ENCODE measurements at regions not wholly inside any gene's neighbourhood (a gene's known extent, or its start where the extent isn't known, plus 50 kb on each side); places are given as distances from the start of the nearest gene placed in this dataset.
A peak's percentile ranks its signal among the peaks of the same experiment; 100 is the strongest.

- DNase-seq, result no peak
- Histone ChIP-seq H3K27me3 (peaks cover 5% of the 10 kb centered on the region), H3K36me3 (no peaks in the 10 kb centered on the region), H3K4me1 (peaks cover 4% of the 10 kb centered on the region), H3K27ac (no peak overlapping the region), H3K4me3 (no peak overlapping the region), H3K9me3 (replicated peaks) (no peaks in the 10 kb centered on the region)
These were observed 85.8 kb downstream of the CEBPB start for GRCh38 chr20:50276119-50277063.

- Histone ChIP-seq H3K27ac (no peak overlapping the region), H3K9me3 (replicated peaks) (no peaks in the 10 kb centered on the region), H3K4me3 (no peak overlapping the region), H3K4me1 (peaks cover 5% of the 10 kb centered on the region), H3K27me3 (no peaks in the 10 kb centered on the region; the same call in 1 of the 2 replicates), H3K36me3 (no peaks in the 10 kb centered on the region)
- DNase-seq, result no peak
These were observed 86.4 kb downstream of the CEBPB start for GRCh38 chr20:50277064-50277415.

- Histone ChIP-seq H3K27me3 (no peaks in the 10 kb centered on the region; the same call in 1 of the 2 replicates), H3K9me3 (replicated peaks) (no peaks in the 10 kb centered on the region), H3K4me3 (no peak overlapping the region), H3K36me3 (no peaks in the 10 kb centered on the region), H3K27ac (no peak overlapping the region), H3K4me1 (peaks cover 5% of the 10 kb centered on the region)
- DNase-seq, result no peak
These were observed 87.1 kb downstream of the CEBPB start for GRCh38 chr20:50277460-50278376.

- H3K36me3 ChIP-seq, result no peaks in the 10 kb centered on the region
- DNase-seq, result no peak
- H3K27me3 ChIP-seq, result no peaks in the 10 kb centered on the region; the same call in 1 of the 2 replicates
- no peaks in the 10 kb centered on the region for H3K9me3 ChIP-seq (replicated peaks)
- H3K27ac ChIP-seq, result no peak overlapping the region
- peaks cover 5% of the 10 kb centered on the region for H3K4me1 ChIP-seq
- H3K4me3 ChIP-seq, result no peak overlapping the region
These were observed 87.7 kb downstream of the CEBPB start for GRCh38 chr20:50278377-50278683.

- H3K4me3 ChIP-seq, result no peak overlapping the region
- no peaks in the 10 kb centered on the region; the same call in 1 of the 2 replicates for H3K27me3 ChIP-seq
- H3K4me1 ChIP-seq, result peaks cover 5% of the 10 kb centered on the region
- H3K9me3 ChIP-seq (replicated peaks), result no peaks in the 10 kb centered on the region
- DNase-seq, result peak; percentile 67 to 73
- no peaks in the 10 kb centered on the region for H3K36me3 ChIP-seq
- no peak overlapping the region for H3K27ac ChIP-seq
These were observed 88.3 kb downstream of the CEBPB start for GRCh38 chr20:50278684-50279531.

GRCh38 chr20:50279988-50280850 is 89.6 kb downstream of the CEBPB start:
- Histone ChIP-seq H3K36me3 (no peaks in the 10 kb centered on the region), H3K27me3 (no peaks in the 10 kb centered on the region), H3K4me3 (no peak overlapping the region), H3K4me1 (peaks cover 16% of the 10 kb centered on the region), H3K27ac (no peak overlapping the region), H3K9me3 (replicated peaks) (no peaks in the 10 kb centered on the region)
- DNase-seq, result no peak

- Histone ChIP-seq H3K4me3 (no peak overlapping the region), H3K4me1 (peaks cover 21% of the 10 kb centered on the region), H3K27me3 (no peaks in the 10 kb centered on the region), H3K36me3 (no peaks in the 10 kb centered on the region), H3K9me3 (replicated peaks) (no peaks in the 10 kb centered on the region), H3K27ac (no peak overlapping the region)
- no peak for DNase-seq
These were observed 90.4 kb downstream of the CEBPB start for GRCh38 chr20:50280851-50281655.

- Histone ChIP-seq H3K27me3 (no peaks in the 10 kb centered on the region), H3K4me1 (peaks cover 24% of the 10 kb centered on the region), H3K36me3 (no peaks in the 10 kb centered on the region), H3K9me3 (replicated peaks) (no peaks in the 10 kb centered on the region), H3K27ac (no peak overlapping the region), H3K4me3 (no peak overlapping the region)
- no peak for DNase-seq
These were observed 91.4 kb downstream of the CEBPB start for GRCh38 chr20:50281831-50282591.

- no peak overlapping the region for H3K27ac ChIP-seq
- no peaks in the 10 kb centered on the region for H3K27me3 ChIP-seq
- DNase-seq, result no peak
- no peaks in the 10 kb centered on the region for H3K9me3 ChIP-seq (replicated peaks)
- peaks cover 24% of the 10 kb centered on the region for H3K4me1 ChIP-seq
- H3K36me3 ChIP-seq, result no peaks in the 10 kb centered on the region
- no peak overlapping the region for H3K4me3 ChIP-seq
These were observed 92.1 kb downstream of the CEBPB start for GRCh38 chr20:50282592-50283241.

- no peaks in the 10 kb centered on the region for H3K36me3 ChIP-seq
- no peaks in the 10 kb centered on the region for H3K9me3 ChIP-seq (replicated peaks)
- DNase-seq, result no peak
- H3K27ac ChIP-seq, result no peak overlapping the region
- peaks cover 24% of the 10 kb centered on the region for H3K4me1 ChIP-seq
- H3K27me3 ChIP-seq, result no peaks in the 10 kb centered on the region
- no peak overlapping the region for H3K4me3 ChIP-seq
These were observed 92.7 kb downstream of the CEBPB start for GRCh38 chr20:50283370-50283769.

GRCh38 chr20:50283922-50284810 is 93.5 kb downstream of the CEBPB start:
- Histone ChIP-seq H3K27ac (no peak overlapping the region; the same call in 1 of the 2 replicates), H3K9me3 (replicated peaks) (no peaks in the 10 kb centered on the region), H3K4me1 (peaks cover 24% of the 10 kb centered on the region), H3K4me3 (no peak overlapping the region), H3K36me3 (no peaks in the 10 kb centered on the region), H3K27me3 (no peaks in the 10 kb centered on the region)
- DNase-seq, result no peak

Data from SJCRH30 (cell line).